ENCODE measurements at regions not wholly inside any gene's neighbourhood (a gene's known extent, or its start where the extent isn't known, plus 50 kb on each side); places are given as distances from the start of the nearest gene placed in this dataset.
A peak's percentile ranks its signal among the peaks of the same experiment; 100 is the strongest.

DNA sequence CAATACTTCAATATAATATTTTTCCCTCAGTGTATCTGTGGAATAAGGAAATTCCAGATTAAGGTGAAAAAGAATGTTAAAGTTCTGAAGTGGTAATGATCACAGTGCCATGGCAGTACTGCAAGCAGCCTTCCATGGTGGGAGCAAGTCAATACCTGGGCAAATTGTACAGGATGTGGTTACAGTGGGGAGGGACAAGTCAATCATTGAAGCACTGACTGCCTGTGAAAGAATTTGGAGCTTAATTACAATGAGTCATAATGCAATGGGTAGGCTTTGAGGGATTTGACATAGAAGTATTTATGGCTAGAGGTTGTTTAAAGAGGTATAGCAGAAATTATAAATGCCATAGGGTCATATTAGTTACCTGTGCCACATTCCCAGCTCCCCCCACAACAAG, 786.5 kb upstream of the ACO1 start:
- peak overlapping the region in 2 of 9 donors; percentile 15 to 17 for H3K27ac Mint-ChIP-seq
- H3K27ac ChIP-seq (ENCODE audit: low read depth, low read length), result no peak overlapping the region
- no peaks in the 10 kb centered on the region for H3K36me3 Mint-ChIP-seq
- peaks cover 0 to 2% (median 0%) of the 10 kb centered on the region in 11 donors for H3K9me3 Mint-ChIP-seq
- ATAC-seq (peak; percentile 63), DNase-seq (peak in 7 of 9 donors; percentile 12 to 46 (median 29))
- H3K4me3 Mint-ChIP-seq, result peak overlapping the region in 1 of 10 donors; percentile 3
- H3K4me1 Mint-ChIP-seq, result peaks cover 0 to 17% (median 11%) of the 10 kb centered on the region in 7 donors
- no peaks in the 10 kb centered on the region for H3K36me3 ChIP-seq (ENCODE audit: control insufficient read depth in 2 of 3, insufficient read depth in 3 of 3, low read length in 3 of 3)
- POLR2A ChIA-PET, result no interaction called here
- no peaks in the 10 kb centered on the region for H3K27me3 Mint-ChIP-seq
- H3K9me3 ChIP-seq (ENCODE audit: control insufficient read depth in 2 of 3, low read length in 3 of 3), result no peaks in the 10 kb centered on the region
- intact Hi-C loops (cut with micrococcal nuclease), result loop anchor here in 1 of 2 donors (1.0 to 5.0 kb wide), 2 partner anchors 8 to 261 kb away; no protein-coding TSS in a partner anchor
- peaks cover 0 to 6% of the 10 kb centered on the region in 2 donors for H3K4me1 ChIP-seq (ENCODE audit: control insufficient read depth in 2 of 2, insufficient read depth in 2 of 2, low read length in 2 of 2)
- no peak overlapping the region for H3K4me3 ChIP-seq (ENCODE audit: low read length)
- H3K27me3 ChIP-seq (ENCODE audit: control insufficient read depth in 2 of 2, insufficient read depth in 2 of 2, low read length in 2 of 2), result no peaks in the 10 kb centered on the region
- CTCF ChIA-PET, result no interaction called here

DNA sequence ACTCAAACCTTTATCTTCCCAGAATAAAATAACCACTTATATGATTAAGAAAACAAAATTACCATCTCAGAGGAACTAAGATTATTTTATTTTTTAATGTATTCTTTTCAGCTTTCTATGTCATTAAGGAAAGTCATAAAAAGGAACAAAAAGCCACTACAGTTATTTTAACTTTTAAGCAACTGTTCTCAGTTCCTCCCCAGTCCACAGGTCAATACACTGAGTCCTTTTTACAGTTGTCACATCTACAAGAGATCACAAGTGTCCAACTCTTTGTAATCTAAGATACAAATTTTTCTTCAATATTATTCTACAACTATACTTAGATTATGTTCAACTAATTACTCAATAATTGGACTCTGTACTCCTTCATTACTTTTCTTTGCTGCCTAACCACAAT, 782.8 kb upstream of the ACO1 start:
- no peaks in the 10 kb centered on the region for H3K36me3 ChIP-seq (ENCODE audit: control insufficient read depth in 2 of 3, insufficient read depth in 3 of 3, low read length in 3 of 3)
- DNase-seq, result no peak
- H3K27ac Mint-ChIP-seq, result no peak overlapping the region
- no peak overlapping the region for H3K27ac ChIP-seq (ENCODE audit: low read depth, low read length)
- ChIA-PET POLR2A (no interaction called here), CTCF (no interaction called here)
- H3K9me3 Mint-ChIP-seq, result peaks cover 0 to 6% (median 0%) of the 10 kb centered on the region in 11 donors
- H3K4me3 Mint-ChIP-seq, result no peak overlapping the region
- peaks cover 0 to 6% of the 10 kb centered on the region in 2 donors for H3K4me1 ChIP-seq (ENCODE audit: control insufficient read depth in 2 of 2, insufficient read depth in 2 of 2, low read length in 2 of 2)
- no peak for ATAC-seq
- peaks cover 0 to 4% (median 0%) of the 10 kb centered on the region in 5 donors for H3K36me3 Mint-ChIP-seq
- H3K4me3 ChIP-seq (ENCODE audit: low read length), result no peak overlapping the region
- H3K9me3 ChIP-seq (ENCODE audit: control insufficient read depth in 2 of 3, low read length in 3 of 3), result no peaks in the 10 kb centered on the region
- H3K27me3 ChIP-seq (ENCODE audit: control insufficient read depth in 2 of 2, insufficient read depth in 2 of 2, low read length in 2 of 2), result no peaks in the 10 kb centered on the region
- intact Hi-C loops (cut with micrococcal nuclease), result no loop called here
- H3K27me3 Mint-ChIP-seq, result no peaks in the 10 kb centered on the region
- peaks cover 0 to 17% (median 11%) of the 10 kb centered on the region in 7 donors for H3K4me1 Mint-ChIP-seq

DNA sequence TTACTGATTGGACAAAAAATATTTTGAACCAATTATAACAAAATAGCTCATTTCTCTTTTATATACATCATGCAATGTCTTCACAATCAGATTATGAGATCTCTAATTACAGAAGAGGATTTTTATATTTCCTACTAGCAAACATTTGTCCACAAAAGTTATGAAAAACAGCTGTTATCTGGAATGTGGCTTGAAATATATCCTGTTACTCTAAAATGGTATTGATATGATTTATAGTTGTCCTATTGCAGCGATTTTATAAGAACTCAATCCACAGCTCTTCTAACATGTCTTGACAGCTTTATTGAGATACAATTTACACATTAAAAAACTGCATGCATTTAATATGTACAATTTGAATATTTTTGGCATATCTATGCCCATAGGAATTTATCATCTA, 779.9 kb upstream of the ACO1 start:
- ATAC-seq, result no peak
- Mint-ChIP-seq H3K36me3 (peaks cover 0 to 4% (median 0%) of the 10 kb centered on the region in 5 donors), H3K4me3 (no peak overlapping the region), H3K27me3 (no peaks in the 10 kb centered on the region), H3K9me3 (peaks cover 0 to 6% (median 0%) of the 10 kb centered on the region in 11 donors), H3K4me1 (peaks cover 0 to 5% (median 0%) of the 10 kb centered on the region in 7 donors), H3K27ac (no peak overlapping the region)
- Histone ChIP-seq H3K4me3 (ENCODE audit: low read length) (no peak overlapping the region), H3K36me3 (ENCODE audit: control insufficient read depth in 2 of 3, insufficient read depth in 3 of 3, low read length in 3 of 3) (no peaks in the 10 kb centered on the region), H3K4me1 (ENCODE audit: control insufficient read depth in 2 of 2, insufficient read depth in 2 of 2, low read length in 2 of 2) (no peaks in the 10 kb centered on the region), H3K27me3 (ENCODE audit: control insufficient read depth in 2 of 2, insufficient read depth in 2 of 2, low read length in 2 of 2) (no peaks in the 10 kb centered on the region), H3K27ac (ENCODE audit: low read depth, low read length) (no peak overlapping the region), H3K9me3 (ENCODE audit: control insufficient read depth in 2 of 3, low read length in 3 of 3) (no peaks in the 10 kb centered on the region)
- no peak for DNase-seq
- ChIA-PET CTCF (no interaction called here), POLR2A (interaction anchor here (0.6 to 0.8 kb wide), 2 partner anchors 21 to 258 kb away, joined by 3 read pairs; no protein-coding TSS in a partner anchor)
- intact Hi-C loops (cut with micrococcal nuclease), result no loop called here

GRCh38 chr9:31605164-31605563, 779.3 kb upstream of the ACO1 start:
- Mint-ChIP-seq H3K27me3 (no peaks in the 10 kb centered on the region), H3K4me3 (no peak overlapping the region), H3K4me1 (peaks cover 0 to 4% (median 0%) of the 10 kb centered on the region in 7 donors), H3K9me3 (peaks cover 0 to 6% (median 0%) of the 10 kb centered on the region in 11 donors), H3K36me3 (peaks cover 0 to 4% (median 0%) of the 10 kb centered on the region in 5 donors), H3K27ac (no peak overlapping the region)
- Histone ChIP-seq H3K4me1 (ENCODE audit: control insufficient read depth in 2 of 2, insufficient read depth in 2 of 2, low read length in 2 of 2) (no peaks in the 10 kb centered on the region), H3K9me3 (ENCODE audit: control insufficient read depth in 2 of 3, low read length in 3 of 3) (no peaks in the 10 kb centered on the region), H3K27me3 (ENCODE audit: control insufficient read depth in 2 of 2, insufficient read depth in 2 of 2, low read length in 2 of 2) (no peaks in the 10 kb centered on the region), H3K4me3 (ENCODE audit: low read length) (no peak overlapping the region), H3K36me3 (ENCODE audit: control insufficient read depth in 2 of 3, insufficient read depth in 3 of 3, low read length in 3 of 3) (no peaks in the 10 kb centered on the region), H3K27ac (ENCODE audit: low read depth, low read length) (no peak overlapping the region)
- intact Hi-C loops (cut with micrococcal nuclease), result no loop called here
- ChIA-PET CTCF (no interaction called here), POLR2A (no interaction called here)
- ATAC-seq (no peak), DNase-seq (no peak)

GRCh38 chr9:31606678-31607077, 777.8 kb upstream of the ACO1 start:
- Histone ChIP-seq H3K4me3 (ENCODE audit: low read length) (no peak overlapping the region), H3K9me3 (ENCODE audit: control insufficient read depth in 2 of 3, low read length in 3 of 3) (no peaks in the 10 kb centered on the region), H3K27me3 (ENCODE audit: control insufficient read depth in 2 of 2, insufficient read depth in 2 of 2, low read length in 2 of 2) (no peaks in the 10 kb centered on the region), H3K27ac (ENCODE audit: low read depth, low read length) (no peak overlapping the region), H3K4me1 (ENCODE audit: control insufficient read depth in 2 of 2, insufficient read depth in 2 of 2, low read length in 2 of 2) (no peaks in the 10 kb centered on the region), H3K36me3 (ENCODE audit: control insufficient read depth in 2 of 3, insufficient read depth in 3 of 3, low read length in 3 of 3) (no peaks in the 10 kb centered on the region)
- intact Hi-C loops (cut with micrococcal nuclease), result no loop called here
- peaks cover 0 to 6% (median 0%) of the 10 kb centered on the region in 11 donors for H3K9me3 Mint-ChIP-seq
- CTCF ChIA-PET, result no interaction called here
- no peak for ATAC-seq
- H3K36me3 Mint-ChIP-seq, result peaks cover 0 to 4% (median 0%) of the 10 kb centered on the region in 5 donors
- POLR2A ChIA-PET, result no interaction called here
- no peaks in the 10 kb centered on the region for H3K4me1 Mint-ChIP-seq
- no peak for DNase-seq
- H3K27ac Mint-ChIP-seq, result no peak overlapping the region
- H3K27me3 Mint-ChIP-seq, result no peaks in the 10 kb centered on the region
- no peak overlapping the region for H3K4me3 Mint-ChIP-seq

DNA sequence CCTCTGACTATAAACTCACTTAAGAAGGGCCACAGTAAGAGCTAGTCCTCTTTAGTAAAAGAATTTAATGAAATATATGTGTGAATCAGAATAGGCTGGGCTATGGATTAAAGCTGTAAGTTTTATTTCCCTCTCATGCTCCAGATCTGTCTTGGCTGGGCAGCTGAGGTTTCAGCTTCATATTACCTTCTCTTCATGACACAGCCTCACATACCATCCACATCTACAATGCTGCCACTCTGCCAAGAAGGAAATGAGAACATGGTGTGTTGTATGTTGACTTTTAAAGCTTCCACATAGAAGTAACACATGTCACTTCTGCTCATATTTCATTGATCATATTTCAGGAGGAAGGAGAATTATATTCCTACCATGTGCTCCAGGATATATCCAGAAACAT, 776.0 kb upstream of the ACO1 start:
- ChIA-PET POLR2A (interaction anchor here (1.0 kb wide), 1 partner anchor 73 kb away, joined by 4 read pairs; no protein-coding TSS in a partner anchor), CTCF (no interaction called here)
- Mint-ChIP-seq H3K9me3 (peaks cover 0 to 6% (median 0%) of the 10 kb centered on the region in 11 donors), H3K27ac (no peak overlapping the region), H3K4me3 (no peak overlapping the region), H3K36me3 (peaks cover 0 to 4% (median 0%) of the 10 kb centered on the region in 5 donors), H3K4me1 (no peaks in the 10 kb centered on the region), H3K27me3 (peaks cover 0 to 4% (median 0%) of the 10 kb centered on the region in 5 donors)
- DNase-seq (no peak), ATAC-seq (no peak)
- Histone ChIP-seq H3K27me3 (ENCODE audit: control insufficient read depth in 2 of 2, insufficient read depth in 2 of 2, low read length in 2 of 2) (no peaks in the 10 kb centered on the region), H3K27ac (ENCODE audit: low read depth, low read length) (no peak overlapping the region), H3K36me3 (ENCODE audit: control insufficient read depth in 2 of 3, insufficient read depth in 3 of 3, low read length in 3 of 3) (no peaks in the 10 kb centered on the region), H3K4me3 (ENCODE audit: low read length) (no peak overlapping the region), H3K4me1 (ENCODE audit: control insufficient read depth in 2 of 2, insufficient read depth in 2 of 2, low read length in 2 of 2) (no peaks in the 10 kb centered on the region), H3K9me3 (ENCODE audit: control insufficient read depth in 2 of 3, low read length in 3 of 3) (no peaks in the 10 kb centered on the region)
- intact Hi-C loops (cut with micrococcal nuclease), result no loop called here

- intact Hi-C loops (cut with micrococcal nuclease), result no loop called here
- CTCF ChIA-PET, result no interaction called here
- Mint-ChIP-seq H3K4me1 (no peaks in the 10 kb centered on the region), H3K4me3 (no peak overlapping the region), H3K9me3 (peaks cover 0 to 6% (median 0%) of the 10 kb centered on the region in 11 donors), H3K27me3 (peaks cover 0 to 4% (median 0%) of the 10 kb centered on the region in 5 donors), H3K36me3 (peaks cover 0 to 4% (median 0%) of the 10 kb centered on the region in 5 donors), H3K27ac (no peak overlapping the region)
- Histone ChIP-seq H3K9me3 (ENCODE audit: control insufficient read depth in 2 of 3, low read length in 3 of 3) (no peaks in the 10 kb centered on the region), H3K27ac (ENCODE audit: low read depth, low read length) (no peak overlapping the region), H3K4me1 (ENCODE audit: control insufficient read depth in 2 of 2, insufficient read depth in 2 of 2, low read length in 2 of 2) (no peaks in the 10 kb centered on the region), H3K36me3 (ENCODE audit: control insufficient read depth in 2 of 3, insufficient read depth in 3 of 3, low read length in 3 of 3) (no peaks in the 10 kb centered on the region), H3K4me3 (ENCODE audit: low read length) (no peak overlapping the region), H3K27me3 (ENCODE audit: control insufficient read depth in 2 of 2, insufficient read depth in 2 of 2, low read length in 2 of 2) (no peaks in the 10 kb centered on the region)
- DNase-seq, result no peak
- no peak for ATAC-seq
- POLR2A ChIA-PET, result interaction anchor here (1.0 kb wide), 1 partner anchor 72 kb away, joined by 4 read pairs; no protein-coding TSS in a partner anchor
Observed at GRCh38 chr9:31608881-31609280, 775.6 kb upstream of the ACO1 start.
